OCI-LY7 (cell line): ENCODE measurements at regions not wholly inside any gene's neighbourhood (a gene's known extent, or its start where the extent isn't known, plus 50 kb on each side); places are given as distances from the start of the nearest gene placed in this dataset.

ENCODE experiments used
- BruUV-seq: library from RNA; stranded (reverse); fragments of 400-500 nt; replicated peaks from 2 replicates; lab custom pipeline; 2021; lab: Mats Ljungman, UMichigan
- CTCF ChIA-PET: fragments of 300-600 bp; sonication (Branson Sonifier 250); formaldehyde crosslinking; loops from one replicate; lab custom pipeline; 2022; ENCODE audit warnings: antibody characterized with exemption; ENCODE audit not compliant: unreplicated experiment; lab: Charles Lee
- POLR2A ChIA-PET: fragments of 300-600 bp; sonication (Branson Sonifier 250); formaldehyde crosslinking; loops from one replicate; lab custom pipeline; 2022; ENCODE audit warnings: antibody characterized with exemption; lab: Charles Lee
- DNase-seq: peaks from one replicate; pipeline ENCODE4 v3.0.0-alpha.2; 2015; ENCODE audit warnings: low spot score
- H2AFZ ChIP-seq: fragments of 200-600 bp; sonication (generic), shearing (Covaris generic); 2 replicates; pipeline ENCODE4 v1.6.1; 2014; ENCODE audit warnings: mild to moderate bottlenecking, antibody characterized with exemption, low read length, moderate library complexity
- H3K27ac ChIP-seq: fragments of 200-600 bp; sonication (generic); 2 replicates; pipeline ENCODE4 v1.5.1; 2014; ENCODE audit warnings: mixed run types, low read depth, mild to moderate bottlenecking, moderate library complexity, low read length, inconsistent platforms; ENCODE audit not compliant: poor library complexity, severe bottlenecking
- H3K36me3 ChIP-seq: fragments of 200-600 bp; sonication (generic); 2 replicates; pipeline ENCODE4 v1.6.1; 2014; ENCODE audit warnings: mild to moderate bottlenecking, antibody characterized with exemption, low read length, moderate library complexity, mixed read lengths; ENCODE audit not compliant: insufficient read depth
- H3K4me1 ChIP-seq: fragments of 200-600 bp; sonication (generic); 2 replicates; pipeline ENCODE4 v1.5.1; 2014; ENCODE audit warnings: mild to moderate bottlenecking, low read length; ENCODE audit not compliant: insufficient read depth, poor library complexity, severe bottlenecking
- H3K4me2 ChIP-seq: fragments of 200-600 bp; sonication (generic); 2 replicates; pipeline ENCODE4 v1.6.1; 2014; ENCODE audit warnings: mild to moderate bottlenecking, low read length
- H3K4me3 ChIP-seq: fragments of 200-600 bp; sonication (generic); 2 replicates; pipeline ENCODE4 v1.5.1; 2014; ENCODE audit warnings: mild to moderate bottlenecking, low read depth, low read length; ENCODE audit not compliant: poor library complexity, severe bottlenecking
- H3K79me2 ChIP-seq: fragments of 200-600 bp; sonication (generic); 2 replicates; pipeline ENCODE4 v1.6.1; 2016; ENCODE audit warnings: low read depth, mild to moderate bottlenecking, low read length, moderate library complexity, mixed read lengths; ENCODE audit not compliant: insufficient read depth
- H3K9me2 ChIP-seq: fragments of 200-600 bp; sonication (generic); 2 replicates; pipeline ENCODE4 v1.6.1; 2016; ENCODE audit warnings: mild to moderate bottlenecking, low read length, mixed read lengths; ENCODE audit not compliant: insufficient read depth
- H3K9me3 ChIP-seq: fragments of 200-600 bp; sonication (generic); 2 replicates; pipeline ENCODE4 v1.6.1; 2014; ENCODE audit warnings: mild to moderate bottlenecking, mixed run types, low read length, mixed read lengths
- H4K20me1 ChIP-seq: fragments of 200-600 bp; sonication (generic); 2 replicates; pipeline ENCODE4 v1.6.1; 2014; ENCODE audit warnings: mild to moderate bottlenecking, antibody characterized with exemption, low read length, moderate library complexity, mixed read lengths; ENCODE audit not compliant: insufficient read depth
- EZH2phosphoT487 ChIP-seq: fragments of 200-600 bp; sonication (generic); IDR thresholded peaks from 2 replicates; pipeline ENCODE4 v1.6.1; 2018; ENCODE audit warnings: low read depth, borderline replicate concordance, mild to moderate bottlenecking, mixed run types, antibody characterized with exemption, low read length, moderate library complexity, mixed read lengths
- intact Hi-C: fragments of 100-400 bp; cut with micrococcal nuclease; formaldehyde crosslinking; loops from one replicate; pipeline ENCODE4 v1.10.0; 2022; ENCODE audit not compliant: unreplicated experiment
- TF ChIP-seq, protein P1 (sequence below): fragments of 200-600 bp; sonication (generic); conservative IDR thresholded peaks from 2 replicates; pipeline ENCODE4 v1.5.1; 2014; ENCODE audit warnings: mild to moderate bottlenecking, antibody characterized with exemption, low read length, moderate library complexity, mixed read lengths

DNA sequence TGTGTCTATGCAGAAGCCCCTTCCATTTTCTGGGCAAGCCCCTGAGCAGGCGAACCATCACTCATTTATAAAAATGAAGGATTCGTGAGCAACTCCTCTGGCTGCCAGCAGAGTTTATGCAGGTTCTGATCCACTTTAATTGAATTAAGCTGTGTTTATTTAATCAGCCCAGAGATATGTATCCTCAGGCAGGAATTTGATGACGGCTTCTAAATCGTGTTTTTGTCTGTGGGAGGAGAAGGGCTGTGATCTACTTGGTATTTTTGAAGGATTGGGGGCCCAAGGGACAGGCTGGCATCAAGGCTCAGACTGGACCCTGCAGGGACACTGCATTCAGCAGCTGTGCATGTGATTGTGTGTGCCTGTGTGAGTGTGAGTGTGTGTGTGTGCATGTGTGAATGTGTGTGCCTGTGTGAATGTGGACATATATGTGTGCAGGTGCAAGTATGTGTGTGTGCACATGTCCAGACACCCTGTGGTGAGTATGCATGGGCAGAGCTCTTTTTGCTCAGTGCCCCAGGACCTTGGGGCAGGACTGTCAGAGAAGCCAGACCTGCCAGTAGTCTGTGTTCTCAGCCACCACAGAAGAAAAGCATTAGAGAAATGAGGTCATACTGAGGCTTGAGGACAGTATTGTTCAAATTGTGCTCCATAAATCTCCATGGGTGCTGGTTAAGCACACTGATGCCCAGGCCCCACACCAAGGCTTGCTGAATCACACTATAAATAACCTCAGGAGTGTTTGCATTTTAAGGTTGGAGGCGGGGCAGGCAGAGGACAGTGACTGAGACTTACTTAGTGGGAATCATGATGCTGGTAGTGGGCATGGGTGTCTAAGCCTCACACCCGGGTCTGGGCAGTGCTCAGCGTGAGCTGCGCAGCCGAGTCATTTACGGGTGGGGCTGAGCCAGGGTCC lies 164.0 kb downstream of the CARTPT start:
- CTCF ChIA-PET, result no interaction called here

GRCh38 chr5:71883742-71884103 lies 164.6 kb downstream of the CARTPT start:
- TF ChIP-seq, protein P1, sequence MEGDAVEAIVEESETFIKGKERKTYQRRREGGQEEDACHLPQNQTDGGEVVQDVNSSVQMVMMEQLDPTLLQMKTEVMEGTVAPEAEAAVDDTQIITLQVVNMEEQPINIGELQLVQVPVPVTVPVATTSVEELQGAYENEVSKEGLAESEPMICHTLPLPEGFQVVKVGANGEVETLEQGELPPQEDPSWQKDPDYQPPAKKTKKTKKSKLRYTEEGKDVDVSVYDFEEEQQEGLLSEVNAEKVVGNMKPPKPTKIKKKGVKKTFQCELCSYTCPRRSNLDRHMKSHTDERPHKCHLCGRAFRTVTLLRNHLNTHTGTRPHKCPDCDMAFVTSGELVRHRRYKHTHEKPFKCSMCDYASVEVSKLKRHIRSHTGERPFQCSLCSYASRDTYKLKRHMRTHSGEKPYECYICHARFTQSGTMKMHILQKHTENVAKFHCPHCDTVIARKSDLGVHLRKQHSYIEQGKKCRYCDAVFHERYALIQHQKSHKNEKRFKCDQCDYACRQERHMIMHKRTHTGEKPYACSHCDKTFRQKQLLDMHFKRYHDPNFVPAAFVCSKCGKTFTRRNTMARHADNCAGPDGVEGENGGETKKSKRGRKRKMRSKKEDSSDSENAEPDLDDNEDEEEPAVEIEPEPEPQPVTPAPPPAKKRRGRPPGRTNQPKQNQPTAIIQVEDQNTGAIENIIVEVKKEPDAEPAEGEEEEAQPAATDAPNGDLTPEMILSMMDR, result no peak
- TF ChIP-seq EZH2phosphoT487, result no peak
- Histone ChIP-seq H3K79me2 (no peaks in the 10 kb centered on the region), H3K9me3 (peaks cover 6% of the 10 kb centered on the region; the same call in 1 of the 2 replicates), H3K27ac (no peak overlapping the region), H3K36me3 (no peaks in the 10 kb centered on the region), H3K4me3 (no peak overlapping the region), H2AFZ (peak overlapping the region; percentile 61; the same call in 1 of the 2 replicates), H3K4me1 (peaks cover 5% of the 10 kb centered on the region), H3K4me2 (no peak overlapping the region), H4K20me1 (no peaks in the 10 kb centered on the region), H3K9me2 (no peaks in the 10 kb centered on the region)
- DNase-seq, result no peak
- CTCF ChIA-PET, result no interaction called here
- intact Hi-C loops, result no loop called here
- POLR2A ChIA-PET, result interaction anchor here (0.6 kb wide), 1 partner anchor 26 kb away, joined by 3 read pairs; no protein-coding TSS in a partner anchor
- no TSS peak for BruUV-seq

More for the DNA sequence above, 164.0 kb downstream of the CARTPT start:
- Histone ChIP-seq H3K36me3 (no peaks in the 10 kb centered on the region), H3K4me1 (peaks cover 5% of the 10 kb centered on the region), H3K27ac (no peak overlapping the region), H3K4me3 (no peak overlapping the region), H3K9me2 (no peaks in the 10 kb centered on the region), H4K20me1 (no peaks in the 10 kb centered on the region), H2AFZ (no peak overlapping the region), H3K79me2 (no peaks in the 10 kb centered on the region), H3K9me3 (peaks cover 6% of the 10 kb centered on the region; the same call in 1 of the 2 replicates), H3K4me2 (no peak overlapping the region)
- DNase-seq, result no peak
- POLR2A ChIA-PET, result no interaction called here
- intact Hi-C loops, result no loop called here
- no peak for TF ChIP-seq EZH2phosphoT487
- TF ChIP-seq, protein P1, result no peak
- no TSS peak for BruUV-seq

- Histone ChIP-seq H2AFZ (no peak overlapping the region), H3K4me3 (no peak overlapping the region), H3K79me2 (no peaks in the 10 kb centered on the region), H3K27ac (no peak overlapping the region), H3K9me2 (no peaks in the 10 kb centered on the region), H3K36me3 (no peaks in the 10 kb centered on the region), H3K4me2 (no peak overlapping the region), H3K4me1 (peaks cover 5% of the 10 kb centered on the region), H4K20me1 (no peaks in the 10 kb centered on the region), H3K9me3 (peaks cover 6% of the 10 kb centered on the region; the same call in 1 of the 2 replicates)
- POLR2A ChIA-PET, result no interaction called here
- intact Hi-C loops, result no loop called here
- TF ChIP-seq, protein P1, result no peak
- no peak for TF ChIP-seq EZH2phosphoT487
- DNase-seq, result no peak
- no TSS peak for BruUV-seq
- CTCF ChIA-PET, result no interaction called here
Measured at GRCh38 chr5:71884926-71885325, 165.9 kb downstream of the CARTPT start.
